ENCODE measurements at regions not wholly inside any gene's neighbourhood (a gene's known extent, or its start where the extent isn't known, plus 50 kb on each side); places are given as distances from the start of the nearest gene placed in this dataset.

DNA sequence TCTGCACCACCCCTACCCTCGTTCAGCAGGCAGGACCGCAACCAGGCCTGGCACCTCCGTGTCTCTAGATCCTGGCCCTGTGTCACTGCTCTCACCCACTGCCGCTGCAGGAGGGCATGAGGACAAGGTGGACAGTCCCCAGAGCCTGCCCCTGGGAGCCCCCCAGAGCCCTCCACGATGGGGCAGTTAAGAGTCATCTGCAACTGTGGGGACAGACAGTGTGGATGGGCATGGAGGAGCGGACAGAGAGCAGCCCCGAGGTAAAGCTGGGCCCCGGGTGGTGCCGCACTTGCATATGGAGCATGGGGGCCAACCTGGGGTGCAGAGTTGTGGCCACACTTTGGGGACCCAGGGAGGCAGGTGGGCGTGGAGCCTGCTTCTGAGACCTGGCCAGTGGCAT, 905.1 kb upstream of the USP15 start:
- TF ChIP-seq, protein P1, sequence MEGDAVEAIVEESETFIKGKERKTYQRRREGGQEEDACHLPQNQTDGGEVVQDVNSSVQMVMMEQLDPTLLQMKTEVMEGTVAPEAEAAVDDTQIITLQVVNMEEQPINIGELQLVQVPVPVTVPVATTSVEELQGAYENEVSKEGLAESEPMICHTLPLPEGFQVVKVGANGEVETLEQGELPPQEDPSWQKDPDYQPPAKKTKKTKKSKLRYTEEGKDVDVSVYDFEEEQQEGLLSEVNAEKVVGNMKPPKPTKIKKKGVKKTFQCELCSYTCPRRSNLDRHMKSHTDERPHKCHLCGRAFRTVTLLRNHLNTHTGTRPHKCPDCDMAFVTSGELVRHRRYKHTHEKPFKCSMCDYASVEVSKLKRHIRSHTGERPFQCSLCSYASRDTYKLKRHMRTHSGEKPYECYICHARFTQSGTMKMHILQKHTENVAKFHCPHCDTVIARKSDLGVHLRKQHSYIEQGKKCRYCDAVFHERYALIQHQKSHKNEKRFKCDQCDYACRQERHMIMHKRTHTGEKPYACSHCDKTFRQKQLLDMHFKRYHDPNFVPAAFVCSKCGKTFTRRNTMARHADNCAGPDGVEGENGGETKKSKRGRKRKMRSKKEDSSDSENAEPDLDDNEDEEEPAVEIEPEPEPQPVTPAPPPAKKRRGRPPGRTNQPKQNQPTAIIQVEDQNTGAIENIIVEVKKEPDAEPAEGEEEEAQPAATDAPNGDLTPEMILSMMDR (IDR thresholded peaks at IDR 0.05 in 2 of 3, conservative IDR thresholded peaks at IDR 0.05 in 1 of 3; ENCODE audit: borderline replicate concordance in 1 of 3, insufficient read depth in 1 of 3, low read depth in 2 of 3, low read length in 2 of 3), result no peak
- no peak for TF ChIP-seq SIN3A (IDR thresholded peaks at IDR 0.05; ENCODE audit: low read depth)
- no peak for TF ChIP-seq POLR2A (IDR thresholded peaks at IDR 0.05; ENCODE audit: borderline replicate concordance, extremely low read depth, insufficient read depth, insufficient read length)
- TF ChIP-seq POLR2AphosphoS5 (IDR thresholded peaks at IDR 0.05; ENCODE audit: low read depth, low read length), result no peak
- TF ChIP-seq, protein P2, sequence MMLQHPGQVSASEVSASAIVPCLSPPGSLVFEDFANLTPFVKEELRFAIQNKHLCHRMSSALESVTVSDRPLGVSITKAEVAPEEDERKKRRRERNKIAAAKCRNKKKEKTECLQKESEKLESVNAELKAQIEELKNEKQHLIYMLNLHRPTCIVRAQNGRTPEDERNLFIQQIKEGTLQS (IDR thresholded peaks at IDR 0.05), result no peak
